H9 (cell line): ENCODE measurements at regions not wholly inside any gene's neighbourhood (a gene's known extent, or its start where the extent isn't known, plus 50 kb on each side); places are given as distances from the start of the nearest gene placed in this dataset.

Source experiments
- DNase-seq: peaks from one replicate; pipeline ENCODE4 v3.0.0-alpha.2; 2017
- H2AFZ ChIP-seq: one replicate; pipeline ENCODE4 v1.6.1; 2013; ENCODE audit warnings: mild to moderate bottlenecking, low read length, control low read depth, moderate library complexity
- H2AK5ac ChIP-seq: 2 replicates; pipeline ENCODE4 v1.6.1; 2013; ENCODE audit warnings: low read length, control low read depth, mixed read lengths; ENCODE audit not compliant: insufficient read length
- H2BK120ac ChIP-seq: one replicate; pipeline ENCODE4 v1.6.1; 2013; ENCODE audit warnings: low read depth, mild to moderate bottlenecking, low read length, control low read depth, inconsistent platforms; ENCODE audit not compliant: poor library complexity, severe bottlenecking
- H2BK12ac ChIP-seq: 2 replicates; pipeline ENCODE4 v1.6.1; 2013; ENCODE audit warnings: low read length, control low read depth, mixed read lengths, low read depth; ENCODE audit not compliant: insufficient read length
- H2BK15ac ChIP-seq: 2 replicates; pipeline ENCODE4 v1.6.1; 2013; ENCODE audit warnings: low read depth, low read length, control low read depth
- H2BK20ac ChIP-seq: one replicate; pipeline ENCODE4 v1.6.1; 2013; ENCODE audit warnings: low read depth, mild to moderate bottlenecking, low read length, control low read depth, inconsistent platforms; ENCODE audit not compliant: poor library complexity, severe bottlenecking
- H2BK5ac ChIP-seq: 2 replicates; pipeline ENCODE4 v1.6.1; 2013; ENCODE audit warnings: low read length, control low read depth, mixed read lengths; ENCODE audit not compliant: insufficient read length
- H3K14ac ChIP-seq: 2 replicates; pipeline ENCODE4 v1.6.1; 2013; ENCODE audit warnings: low read length, control low read depth; ENCODE audit not compliant: insufficient read depth
- H3K18ac ChIP-seq: 2 replicates; pipeline ENCODE4 v1.6.1; 2013; ENCODE audit warnings: low read depth, mild to moderate bottlenecking, mixed read lengths, low read length, control low read depth; ENCODE audit not compliant: insufficient read length
- H3K23ac ChIP-seq: 2 replicates; pipeline ENCODE4 v1.6.1; 2013; ENCODE audit warnings: low read length, control low read depth, mixed read lengths, low read depth; ENCODE audit not compliant: insufficient read length
- H3K23me2 ChIP-seq: 2 replicates; pipeline ENCODE4 v1.6.1; 2013; ENCODE audit warnings: low read depth, mild to moderate bottlenecking, mixed read lengths, low read length, control low read depth; ENCODE audit not compliant: insufficient read length, poor library complexity, severe bottlenecking
- H3K27ac ChIP-seq: 2 replicates; pipeline ENCODE4 v1.5.1; 2013; ENCODE audit warnings: low read length, control low read depth, mixed read lengths, low read depth; ENCODE audit not compliant: insufficient read length
- H3K27me3 ChIP-seq: 2 replicates; pipeline ENCODE4 v1.6.1; 2013; ENCODE audit warnings: low read length, control low read depth, inconsistent platforms; ENCODE audit not compliant: insufficient read depth
- H3K4ac ChIP-seq: 2 replicates; pipeline ENCODE4 v1.6.1; 2013; ENCODE audit warnings: low read depth, mild to moderate bottlenecking, control low read depth, inconsistent platforms, low read length, moderate library complexity
- H3K4me1 ChIP-seq: 2 replicates; pipeline ENCODE4 v1.6.1; 2013; ENCODE audit warnings: low read length, control low read depth, inconsistent platforms; ENCODE audit not compliant: insufficient read depth
- H3K4me2 ChIP-seq: 2 replicates; pipeline ENCODE4 v1.6.1; 2013; ENCODE audit warnings: low read length, control low read depth, mixed read lengths; ENCODE audit not compliant: insufficient read length, insufficient read depth
- H3K56ac ChIP-seq: 2 replicates; pipeline ENCODE4 v1.6.1; 2013; ENCODE audit warnings: low read depth, mild to moderate bottlenecking, mixed read lengths, low read length, control low read depth; ENCODE audit not compliant: insufficient read length
- H3K79me1 ChIP-seq: 2 replicates; pipeline ENCODE4 v1.6.1; 2013; ENCODE audit warnings: low read depth, mild to moderate bottlenecking, moderate library complexity, low read length, control low read depth, inconsistent platforms; ENCODE audit not compliant: insufficient read depth, poor library complexity, severe bottlenecking
- H3K79me2 ChIP-seq: 2 replicates; pipeline ENCODE4 v1.6.1; 2013; ENCODE audit warnings: low read length, control low read depth, inconsistent platforms; ENCODE audit not compliant: insufficient read depth
- H3K9ac ChIP-seq: 2 replicates; pipeline ENCODE4 v1.6.1; 2013; ENCODE audit warnings: low read length, control low read depth, mixed read lengths; ENCODE audit not compliant: insufficient read length; ENCODE audit errors: extremely low read depth
- H3K9me3 ChIP-seq: one replicate; pipeline ENCODE4 v1.6.1; 2013; ENCODE audit warnings: low read depth, low read length, inconsistent platforms; ENCODE audit not compliant: control insufficient read depth
- H3T11ph ChIP-seq: one replicate; pipeline ENCODE4 v1.6.1; 2013; ENCODE audit warnings: mild to moderate bottlenecking, low read length, control low read depth, inconsistent platforms
- H4K20me1 ChIP-seq: one replicate; pipeline ENCODE4 v1.6.1; 2013; ENCODE audit not compliant: control insufficient read depth, insufficient read length, insufficient read depth
- H4K5ac ChIP-seq: 2 replicates; pipeline ENCODE4 v1.6.1; 2013; ENCODE audit warnings: low read depth, mild to moderate bottlenecking, mixed read lengths, low read length, control low read depth; ENCODE audit not compliant: insufficient read length
- H4K8ac ChIP-seq: replicated peaks from 2 replicates; pipeline ENCODE4 v1.6.1; 2013; ENCODE audit warnings: low read length, control low read depth, mixed read lengths, low read depth; ENCODE audit not compliant: insufficient read length
- H4K91ac ChIP-seq: 2 replicates; pipeline ENCODE4 v1.6.1; 2013; ENCODE audit warnings: low read depth, mild to moderate bottlenecking, moderate library complexity, mixed read lengths, low read length, control low read depth; ENCODE audit not compliant: insufficient read length
- H3K27ac Mint-ChIP-seq, 3 experiments: 2 replicates in 2 of 3; 3 replicates in 1 of 3; pipeline ENCODE4 v1.8.0; 2020 to 2021; ENCODE audit warnings: mixed read lengths in 3 of 3, mild to moderate bottlenecking in 1 of 3, moderate library complexity in 1 of 3
- H3K27me3 Mint-ChIP-seq: 2 replicates; pipeline ENCODE4 v1.8.0; 2021; ENCODE audit warnings: low read depth, mild to moderate bottlenecking, moderate library complexity, mixed read lengths
- H3K36me3 Mint-ChIP-seq, 3 experiments: 2 replicates in 2 of 3; 3 replicates in 1 of 3; pipeline ENCODE4 v1.8.0; 2020 to 2021; ENCODE audit warnings: low read depth in 3 of 3, mixed read lengths in 3 of 3; ENCODE audit not compliant: insufficient read depth in 1 of 3
- H3K4me1 Mint-ChIP-seq, 2 experiments: 2 replicates each; pipeline ENCODE4 v1.8.0; 2020; ENCODE audit warnings: mixed read lengths in 2 of 2
- H3K4me3 Mint-ChIP-seq, 2 experiments: 2 replicates in 1 of 2; 3 replicates in 1 of 2; pipeline ENCODE4 v1.8.0; 2020 to 2021; ENCODE audit warnings: mild to moderate bottlenecking in 2 of 2, mixed read lengths in 2 of 2, moderate library complexity in 1 of 2
- H3K9me3 Mint-ChIP-seq, 2 experiments: 2 replicates in 1 of 2; 3 replicates in 1 of 2; pipeline ENCODE4 v1.8.0; 2020; ENCODE audit warnings: mild to moderate bottlenecking in 2 of 2, mixed read lengths in 2 of 2, moderate library complexity in 1 of 2
- TF ChIP-seq, protein P1 (sequence below): fragments of 200-600 bp; sonication (generic); conservative IDR thresholded peaks from 3 replicates; pipeline ENCODE4 v1.8.0; 2021; ENCODE audit warnings: antibody characterized with exemption, mild to moderate bottlenecking

DNA sequence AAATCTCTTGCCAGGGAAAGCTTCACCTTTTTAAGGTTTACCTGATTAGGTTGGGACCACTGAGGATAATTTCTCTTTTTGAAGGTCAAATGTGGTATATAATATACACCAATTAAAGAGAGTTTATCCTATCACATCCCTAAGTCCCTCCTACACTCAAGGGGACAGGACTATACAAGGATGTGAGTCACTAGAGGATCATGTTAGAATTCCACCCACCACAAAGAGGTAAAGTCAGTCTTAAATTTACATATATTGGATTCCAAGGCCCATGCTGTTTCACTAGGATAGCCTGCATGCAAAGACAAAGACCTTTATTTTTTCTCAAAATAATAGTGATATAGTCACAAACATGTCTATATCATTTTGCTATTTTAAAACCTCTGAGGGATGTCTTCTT is 164.4 kb downstream of the GIPC2 start:
- Histone ChIP-seq H3K4me2 (no peak overlapping the region), H2AFZ (no peak overlapping the region), H2BK12ac (no peak overlapping the region), H3K4me1 (no peaks in the 10 kb centered on the region), H3T11ph (no peak overlapping the region), H4K5ac (no peak overlapping the region), H3K27ac (no peak overlapping the region), H3K18ac (no peak overlapping the region), H3K27me3 (no peaks in the 10 kb centered on the region), H4K20me1 (no peaks in the 10 kb centered on the region), H4K91ac (no peak overlapping the region), H3K79me2 (no peaks in the 10 kb centered on the region), H3K79me1 (no peaks in the 10 kb centered on the region), H3K9ac (no peak overlapping the region), H3K4ac (no peak overlapping the region), H4K8ac (no peak overlapping the region), H2BK5ac (no peak overlapping the region), H2AK5ac (no peak overlapping the region), H3K14ac (no peak overlapping the region), H2BK20ac (no peak overlapping the region), H2BK15ac (no peak overlapping the region), H2BK120ac (no peak overlapping the region), H3K23me2 (no peaks in the 10 kb centered on the region), H3K23ac (no peak overlapping the region), H3K9me3 (no peaks in the 10 kb centered on the region), H3K56ac (no peak overlapping the region)
- no peak for DNase-seq
- Mint-ChIP-seq H3K4me3 (no peak overlapping the region), H3K27ac (no peak overlapping the region), H3K36me3 (no peaks in the 10 kb centered on the region; a peak in 1 of 7 replicates), H3K9me3 (no peaks in the 10 kb centered on the region; a peak in 2 of 5 replicates), H3K4me1 (peaks cover 13 to 14% of the 10 kb centered on the region in 2 experiments), H3K27me3 (peaks cover 26% of the 10 kb centered on the region)
- TF ChIP-seq, protein P1, sequence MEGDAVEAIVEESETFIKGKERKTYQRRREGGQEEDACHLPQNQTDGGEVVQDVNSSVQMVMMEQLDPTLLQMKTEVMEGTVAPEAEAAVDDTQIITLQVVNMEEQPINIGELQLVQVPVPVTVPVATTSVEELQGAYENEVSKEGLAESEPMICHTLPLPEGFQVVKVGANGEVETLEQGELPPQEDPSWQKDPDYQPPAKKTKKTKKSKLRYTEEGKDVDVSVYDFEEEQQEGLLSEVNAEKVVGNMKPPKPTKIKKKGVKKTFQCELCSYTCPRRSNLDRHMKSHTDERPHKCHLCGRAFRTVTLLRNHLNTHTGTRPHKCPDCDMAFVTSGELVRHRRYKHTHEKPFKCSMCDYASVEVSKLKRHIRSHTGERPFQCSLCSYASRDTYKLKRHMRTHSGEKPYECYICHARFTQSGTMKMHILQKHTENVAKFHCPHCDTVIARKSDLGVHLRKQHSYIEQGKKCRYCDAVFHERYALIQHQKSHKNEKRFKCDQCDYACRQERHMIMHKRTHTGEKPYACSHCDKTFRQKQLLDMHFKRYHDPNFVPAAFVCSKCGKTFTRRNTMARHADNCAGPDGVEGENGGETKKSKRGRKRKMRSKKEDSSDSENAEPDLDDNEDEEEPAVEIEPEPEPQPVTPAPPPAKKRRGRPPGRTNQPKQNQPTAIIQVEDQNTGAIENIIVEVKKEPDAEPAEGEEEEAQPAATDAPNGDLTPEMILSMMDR = no peak
